ENCODE measurements at regions not wholly inside any gene's neighbourhood (a gene's known extent, or its start where the extent isn't known, plus 50 kb on each side); places are given as distances from the start of the nearest gene placed in this dataset.

- peaks cover 0 to 11% (median 5%) of the 10 kb centered on the region in 12 donors for H3K4me1 ChIP-seq
- TF ChIP-seq CTCF (IDR thresholded peaks at IDR 0.05) (no peak), POLR2A (IDR thresholded peaks at IDR 0.05) (no peak)
- DNase-seq (peak in 2 of 5 donors; percentile 20 to 42), ATAC-seq (no peak)
- no peaks in the 10 kb centered on the region for H3K36me3 ChIP-seq
- H3K9me3 ChIP-seq = no peaks in the 10 kb centered on the region
- H3K27me3 ChIP-seq = peaks cover 12 to 35% (median 21%) of the 10 kb centered on the region in 9 donors
- 78 to 85% (median 82%) methylated on average over 16 of the region's 16 CpGs for WGBS, 4 donors
- H3K4me3 ChIP-seq = no peak overlapping the region
- intact Hi-C loops (cut with DNase I) = loop anchor here in 9 of 10 donors (5.0 to 10.0 kb wide), 12 partner anchors 156 to 716 kb away; partner anchors contain the start of gene CLPTM1L (in 2 of the 9)
- H3K27ac ChIP-seq = no peak overlapping the region
Measured at GRCh38 chr5:1641041-1641440, 117.3 kb upstream of the LPCAT1 start.

- H3K27ac ChIP-seq = no peak overlapping the region
- H3K9me3 ChIP-seq = no peaks in the 10 kb centered on the region
- DNase-seq = peak in 3 of 5 donors; percentile 9 to 37 (median 19)
- peaks cover 12 to 32% (median 21%) of the 10 kb centered on the region in 9 donors for H3K27me3 ChIP-seq
- peaks cover 0 to 11% (median 5%) of the 10 kb centered on the region in 12 donors for H3K4me1 ChIP-seq
- no peak for ATAC-seq
- no peaks in the 10 kb centered on the region for H3K36me3 ChIP-seq
- no peak for TF ChIP-seq POLR2A (IDR thresholded peaks at IDR 0.05)
- TF ChIP-seq CTCF (IDR thresholded peaks at IDR 0.05) = no peak
- intact Hi-C loops (cut with DNase I) = loop anchor here in 9 of 10 donors (5.0 to 10.0 kb wide), 12 partner anchors 156 to 716 kb away; partner anchors contain the start of gene CLPTM1L (in 2 of the 9)
- no peak overlapping the region for H3K4me3 ChIP-seq
- WGBS, 4 donors = 64 to 78% (median 71%) methylated on average over 16 to 17 of the region's 17 CpGs
Measured at GRCh38 chr5:1640421-1640881, 116.7 kb upstream of the LPCAT1 start.

- H3K4me1 ChIP-seq = peaks cover 0 to 7% (median 0%) of the 10 kb centered on the region in 12 donors
- no peak for ATAC-seq
- H3K4me3 ChIP-seq = no peak overlapping the region
- no peaks in the 10 kb centered on the region for H3K9me3 ChIP-seq
- DNase-seq = peak in 2 of 5 donors; percentile 12 to 50
- TF ChIP-seq POLR2A (IDR thresholded peaks at IDR 0.05) (no peak), CTCF (IDR thresholded peaks at IDR 0.05) (no peak)
- 86 to 91% (median 89%) methylated on average over 12 to 14 of the region's 14 CpGs for WGBS, 4 donors
- H3K27me3 ChIP-seq = peaks cover 12 to 26% (median 21%) of the 10 kb centered on the region in 9 donors
- intact Hi-C loops (cut with DNase I) = loop anchor here in 9 of 10 donors (5.0 to 10.0 kb wide), 13 partner anchors 145 to 715 kb away; partner anchors contain the start of gene CLPTM1L (in 2 of the 9)
- H3K36me3 ChIP-seq = no peaks in the 10 kb centered on the region
- H3K27ac ChIP-seq = no peak overlapping the region
Measured at GRCh38 chr5:1639757-1640156, 116.0 kb upstream of the LPCAT1 start.

GRCh38 chr5:1638658-1639400, 115.1 kb upstream of the LPCAT1 start:
- DNase-seq (peak in 2 of 5 donors; percentile 12 to 33), ATAC-seq (no peak)
- H3K4me3 ChIP-seq = no peak overlapping the region
- intact Hi-C loops (cut with DNase I) = loop anchor here in 1 of 10 donors (10.0 kb wide), 1 partner anchor 144 kb away; no protein-coding TSS in a partner anchor
- H3K9me3 ChIP-seq = no peaks in the 10 kb centered on the region
- TF ChIP-seq CTCF (IDR thresholded peaks at IDR 0.05) = no peak
- TF ChIP-seq POLR2A (IDR thresholded peaks at IDR 0.05) = no peak
- WGBS, 4 donors = 83 to 87% (median 86%) methylated on average over 17 to 23 of the region's 23 CpGs
- H3K4me1 ChIP-seq = peaks cover 0 to 8% (median 0%) of the 10 kb centered on the region in 12 donors
- H3K27me3 ChIP-seq = peaks cover 10 to 21% (median 17%) of the 10 kb centered on the region in 9 donors
- no peaks in the 10 kb centered on the region for H3K36me3 ChIP-seq
- H3K27ac ChIP-seq = no peak overlapping the region

Measured in heart left ventricle (tissue), 16 donors.